Stomach (tissue), 8 donors: ENCODE measurements at regions not wholly inside any gene's neighbourhood (a gene's known extent, or its start where the extent isn't known, plus 50 kb on each side); places are given as distances from the start of the nearest gene placed in this dataset.

ENCODE experiments used
- DNase-seq, 2 donors: peaks; one replicate each; pipeline versions ENCODE4 v3.0.0 to v3.0.0-alpha.2; 2013 to 2019
- H3K27ac ChIP-seq, 5 donors: fragments of 200-600 bp in 4 of 5; sonication (generic) in 4 of 5; one replicate each; pipeline ENCODE4 v1.5.1; 2013 to 2019; ENCODE audit warnings: mild to moderate bottlenecking in 1 of 5, moderate library complexity in 1 of 5
- H3K27me3 ChIP-seq, 3 donors: fragments of 200-600 bp; sonication (generic); one replicate each; pipeline ENCODE4 v1.5.1; 2017 to 2019; ENCODE audit warnings: mixed run types in 1 of 3
- H3K36me3 ChIP-seq, 4 donors: fragments of 200-600 bp; sonication (generic); 1 replicate in 3 of 4; 2 replicates in 1 of 4; pipeline ENCODE4 v1.5.1; 2016 to 2019
- H3K4me1 ChIP-seq, 4 donors: fragments of 200-600 bp; sonication (generic); one replicate each; pipeline ENCODE4 v1.5.1; 2016 to 2019
- H3K4me3 ChIP-seq, 4 donors: fragments of 200-600 bp; sonication (generic) in 3 of 4; one replicate each; pipeline ENCODE4 v1.5.1; 2016 to 2019; ENCODE audit warnings: mild to moderate bottlenecking in 1 of 4
- H3K9me3 ChIP-seq, 4 donors: fragments of 200-600 bp; sonication (generic); one replicate each; pipeline ENCODE4 v1.5.1; 2016 to 2019
- CTCF ChIP-seq, 7 experiments: fragments of 450-650 bp in 4 of 7; fragments of 200-600 bp in 3 of 7; sonication (generic) in 3 of 7; IDR thresholded peaks; one replicate each; pipeline ENCODE4 v1.5.1; 2016 to 2019; ENCODE audit warnings: antibody characterized with exemption in 7 of 7, control low read depth in 2 of 7, mild to moderate bottlenecking in 1 of 7
- EP300 ChIP-seq: sonication (generic); formaldehyde crosslinking; IDR thresholded peaks from one replicate; pipeline ENCODE4 v1.6.1; 2017; ENCODE audit warnings: antibody characterized with exemption
- POLR2A ChIP-seq, 4 donors: fragments of 450-650 bp; IDR thresholded peaks; one replicate each; pipeline ENCODE4 v1.6.1; 2016; ENCODE audit warnings: antibody characterized with exemption in 4 of 4, control low read depth in 2 of 4, mild to moderate bottlenecking in 1 of 4, moderate library complexity in 1 of 4
- POLR2AphosphoS5 ChIP-seq, 3 donors: sonication (generic); formaldehyde crosslinking; IDR thresholded peaks; one replicate each; pipeline ENCODE4 v1.6.1; 2016; ENCODE audit warnings: antibody characterized with exemption in 3 of 3
- WGBS, 5 donors: extraction: QIAGEN DNeasy Blood & Tissue Kit in 3 of 5; methylation state at CpG; one replicate each; pipeline versions ENCODE4 v1.1.5 to v1.1.7; 2013 to 2018; 5-methylcytosine and 5-hydroxymethylcytosine counted together
- intact Hi-C: fragments of 100-400 bp; cut with DNase I; formaldehyde crosslinking; loops from one replicate; pipeline ENCODE4 v1.15.1; 2023; ENCODE audit warnings: low total_unique reads
- donor health status: healthy with polysubstance abuse.
- donor health status: Bipolar disorder and iron deficiency.
- donor health status: healthy.

GRCh38 chr2:78070693-78071092 is 548.5 kb upstream of the LRRTM4 start:
- WGBS, 5 donors, result 71 to 75% (median 73%) methylated on average over 3 of the region's 3 CpGs
- intact Hi-C loops, result no loop called here

GRCh38 chr2:78077633-78078032 is 555.5 kb upstream of the LRRTM4 start:
- intact Hi-C loops, result no loop called here
- no peaks in the 10 kb centered on the region for H3K4me1 ChIP-seq
- TF ChIP-seq POLR2AphosphoS5 (IDR thresholded peaks at IDR 0.05) (no peak), CTCF (IDR thresholded peaks at IDR 0.05) (no peak), EP300 (no peak), POLR2A (IDR thresholded peaks at IDR 0.05) (no peak)
- no peaks in the 10 kb centered on the region for H3K27me3 ChIP-seq
- H3K36me3 ChIP-seq, result no peaks in the 10 kb centered on the region
- H3K27ac ChIP-seq, result no peak overlapping the region
- peaks cover 0 to 7% (median 0%) of the 10 kb centered on the region in 4 donors for H3K9me3 ChIP-seq
- H3K4me3 ChIP-seq, result no peak overlapping the region
- WGBS, 5 donors, result 44 to 56% (median 51%) methylated on average over 4 of the region's 4 CpGs
- peak in 1 of 2 donors; percentile 53 for DNase-seq

More at GRCh38 chr2:78070693-78071092, 548.5 kb upstream of the LRRTM4 start:
- Histone ChIP-seq H3K4me1 (no peaks in the 10 kb centered on the region), H3K9me3 (no peaks in the 10 kb centered on the region), H3K27ac (no peak overlapping the region), H3K36me3 (no peaks in the 10 kb centered on the region), H3K27me3 (no peaks in the 10 kb centered on the region), H3K4me3 (no peak overlapping the region)
- no peak for DNase-seq
- TF ChIP-seq POLR2AphosphoS5 (IDR thresholded peaks at IDR 0.05) (no peak), EP300 (no peak), CTCF (IDR thresholded peaks at IDR 0.05) (no peak)

- Histone ChIP-seq H3K36me3 (no peaks in the 10 kb centered on the region), H3K9me3 (peaks cover 0 to 7% (median 3%) of the 10 kb centered on the region in 4 donors), H3K27me3 (no peaks in the 10 kb centered on the region), H3K27ac (no peak overlapping the region), H3K4me1 (no peaks in the 10 kb centered on the region), H3K4me3 (no peak overlapping the region)
- DNase-seq, result no peak
- intact Hi-C loops, result no loop called here
- 87 to 93% (median 91%) methylated on average over 2 of the region's 2 CpGs for WGBS, 5 donors
- no peak for TF ChIP-seq CTCF (IDR thresholded peaks at IDR 0.05)
- TF ChIP-seq POLR2A (IDR thresholded peaks at IDR 0.05), result no peak
- TF ChIP-seq POLR2AphosphoS5 (IDR thresholded peaks at IDR 0.05), result no peak
- TF ChIP-seq EP300, result no peak
Observed at GRCh38 chr2:78082555-78082954, 560.4 kb upstream of the LRRTM4 start.

- TF ChIP-seq POLR2AphosphoS5 (IDR thresholded peaks at IDR 0.05) (no peak), POLR2A (IDR thresholded peaks at IDR 0.05) (no peak), EP300 (no peak), CTCF (IDR thresholded peaks at IDR 0.05) (no peak)
- intact Hi-C loops, result no loop called here
- H3K36me3 ChIP-seq, result no peaks in the 10 kb centered on the region
- no peak for DNase-seq
- no peaks in the 10 kb centered on the region for H3K9me3 ChIP-seq
- no peak overlapping the region for H3K27ac ChIP-seq
- H3K4me1 ChIP-seq, result no peaks in the 10 kb centered on the region
- H3K4me3 ChIP-seq, result no peak overlapping the region
- H3K27me3 ChIP-seq, result no peaks in the 10 kb centered on the region
Observed at GRCh38 chr2:78093436-78093835, 571.3 kb upstream of the LRRTM4 start.
